ENCODE measurements at regions not wholly inside any gene's neighbourhood (a gene's known extent, or its start where the extent isn't known, plus 50 kb on each side); places are given as distances from the start of the nearest gene placed in this dataset. TPM values are rescaled to one million over a fixed set of nuclear protein-coding genes. Genes with fewer than 3 reads are reported as not detected.
"Not testable (repeated sequence)": the region's sequence is repeated elsewhere in the genome, so short reads cannot be mapped to it uniquely, and the experiment has no call there.

DNA sequence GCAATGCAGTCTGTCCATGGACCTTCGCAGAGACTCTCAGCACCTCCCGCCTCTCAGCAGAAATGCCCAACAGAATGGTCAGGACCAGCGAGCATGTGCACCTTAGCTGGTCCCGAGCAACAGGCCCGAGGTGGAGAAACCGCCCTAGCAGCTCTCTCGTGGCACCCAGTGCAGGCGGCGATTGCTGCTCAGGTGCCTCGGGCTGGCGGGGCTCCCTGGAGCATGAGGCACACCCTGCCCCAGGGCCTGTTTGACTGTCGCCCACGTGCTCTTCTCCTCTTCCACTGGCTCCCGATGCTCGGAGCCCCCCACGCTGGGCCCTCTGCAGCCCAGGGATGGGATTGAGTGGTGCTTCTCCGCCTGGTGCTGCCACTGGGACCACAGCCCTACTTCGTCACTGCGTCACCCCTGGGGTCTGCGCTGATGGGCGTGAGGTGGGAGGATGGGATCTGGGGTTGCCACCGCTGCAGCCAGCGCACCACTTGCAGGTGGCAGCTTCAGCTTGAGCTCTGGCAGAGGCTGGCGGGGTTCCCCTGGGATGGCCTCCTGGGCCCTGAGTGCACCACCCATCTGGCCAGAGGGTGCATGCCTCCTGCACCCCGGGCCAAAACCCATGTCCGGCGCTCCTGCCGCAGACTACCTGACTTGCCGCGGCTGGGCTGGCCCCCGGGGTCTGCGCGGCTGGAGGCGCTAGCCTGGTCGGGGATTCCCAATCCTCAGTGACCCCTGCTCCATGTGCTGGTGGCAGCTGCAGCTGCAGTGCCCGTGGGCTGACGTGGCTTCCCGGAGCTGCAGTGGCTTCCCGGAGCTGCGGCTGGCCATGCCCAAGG lies 244.2 kb downstream of the FOXD4L6 start:
- H3K36me3 Mint-ChIP-seq (ENCODE audit: unreplicated experiment) = peaks cover 19% of the 10 kb centered on the region
- H3K27ac Mint-ChIP-seq (ENCODE audit: unreplicated experiment) = no peak overlapping the region
- no peaks in the 10 kb centered on the region for H3K4me1 Mint-ChIP-seq (ENCODE audit: low read depth, unreplicated experiment)
- DNase-seq = no peak
- H3K27me3 Mint-ChIP-seq (ENCODE audit: unreplicated experiment) = peaks cover 17% of the 10 kb centered on the region
- no peak overlapping the region for H3K4me3 Mint-ChIP-seq (ENCODE audit: unreplicated experiment)
- peaks cover 34% of the 10 kb centered on the region for H3K9me3 Mint-ChIP-seq (ENCODE audit: unreplicated experiment)
- TF ChIP-seq, protein P1, sequence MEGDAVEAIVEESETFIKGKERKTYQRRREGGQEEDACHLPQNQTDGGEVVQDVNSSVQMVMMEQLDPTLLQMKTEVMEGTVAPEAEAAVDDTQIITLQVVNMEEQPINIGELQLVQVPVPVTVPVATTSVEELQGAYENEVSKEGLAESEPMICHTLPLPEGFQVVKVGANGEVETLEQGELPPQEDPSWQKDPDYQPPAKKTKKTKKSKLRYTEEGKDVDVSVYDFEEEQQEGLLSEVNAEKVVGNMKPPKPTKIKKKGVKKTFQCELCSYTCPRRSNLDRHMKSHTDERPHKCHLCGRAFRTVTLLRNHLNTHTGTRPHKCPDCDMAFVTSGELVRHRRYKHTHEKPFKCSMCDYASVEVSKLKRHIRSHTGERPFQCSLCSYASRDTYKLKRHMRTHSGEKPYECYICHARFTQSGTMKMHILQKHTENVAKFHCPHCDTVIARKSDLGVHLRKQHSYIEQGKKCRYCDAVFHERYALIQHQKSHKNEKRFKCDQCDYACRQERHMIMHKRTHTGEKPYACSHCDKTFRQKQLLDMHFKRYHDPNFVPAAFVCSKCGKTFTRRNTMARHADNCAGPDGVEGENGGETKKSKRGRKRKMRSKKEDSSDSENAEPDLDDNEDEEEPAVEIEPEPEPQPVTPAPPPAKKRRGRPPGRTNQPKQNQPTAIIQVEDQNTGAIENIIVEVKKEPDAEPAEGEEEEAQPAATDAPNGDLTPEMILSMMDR (IDR thresholded peaks at IDR 0.05; ENCODE audit: partially characterized antibody, unreplicated experiment) = no peak

DNA sequence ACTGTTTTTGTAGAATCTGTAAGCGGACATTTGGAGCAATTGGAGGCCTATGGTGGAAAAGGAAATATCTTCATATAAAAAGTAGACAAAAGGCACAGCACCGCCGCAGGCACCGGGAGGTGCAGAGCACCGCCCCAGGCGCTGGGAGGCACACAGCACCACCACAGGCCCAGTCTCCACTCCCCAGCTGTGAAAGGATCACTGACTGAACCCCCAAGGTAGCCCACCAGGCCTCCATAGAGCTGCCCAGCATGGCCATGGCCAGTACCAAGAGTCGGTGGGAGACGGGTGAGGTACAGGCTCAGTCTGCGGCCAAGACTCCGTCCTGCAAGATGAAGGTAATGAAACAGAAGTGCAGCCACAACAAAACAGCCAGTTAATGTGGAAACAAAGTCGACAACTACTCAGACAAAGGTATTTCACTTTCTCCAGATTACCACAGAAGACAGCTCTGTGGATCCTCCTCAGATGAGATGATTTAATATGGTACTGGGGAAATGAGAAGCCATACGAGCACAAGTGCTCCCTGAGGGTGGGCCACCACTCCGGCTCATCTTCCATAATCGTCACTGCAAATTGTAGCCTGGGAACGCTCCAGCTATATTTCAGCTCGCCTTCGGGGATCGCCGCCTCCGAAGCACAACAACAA lies 244.9 kb downstream of the FOXD4L6 start:
- H3K4me1 Mint-ChIP-seq (ENCODE audit: low read depth, unreplicated experiment); H3K4me3 Mint-ChIP-seq (ENCODE audit: unreplicated experiment); DNase-seq: not testable (repeated sequence)
- Mint-ChIP-seq H3K27ac (ENCODE audit: unreplicated experiment) (peak overlapping the region; percentile 41), H3K27me3 (ENCODE audit: unreplicated experiment) (peaks cover 14% of the 10 kb centered on the region), H3K9me3 (ENCODE audit: unreplicated experiment) (peaks cover 34% of the 10 kb centered on the region), H3K36me3 (ENCODE audit: unreplicated experiment) (peaks cover 19% of the 10 kb centered on the region)

DNA sequence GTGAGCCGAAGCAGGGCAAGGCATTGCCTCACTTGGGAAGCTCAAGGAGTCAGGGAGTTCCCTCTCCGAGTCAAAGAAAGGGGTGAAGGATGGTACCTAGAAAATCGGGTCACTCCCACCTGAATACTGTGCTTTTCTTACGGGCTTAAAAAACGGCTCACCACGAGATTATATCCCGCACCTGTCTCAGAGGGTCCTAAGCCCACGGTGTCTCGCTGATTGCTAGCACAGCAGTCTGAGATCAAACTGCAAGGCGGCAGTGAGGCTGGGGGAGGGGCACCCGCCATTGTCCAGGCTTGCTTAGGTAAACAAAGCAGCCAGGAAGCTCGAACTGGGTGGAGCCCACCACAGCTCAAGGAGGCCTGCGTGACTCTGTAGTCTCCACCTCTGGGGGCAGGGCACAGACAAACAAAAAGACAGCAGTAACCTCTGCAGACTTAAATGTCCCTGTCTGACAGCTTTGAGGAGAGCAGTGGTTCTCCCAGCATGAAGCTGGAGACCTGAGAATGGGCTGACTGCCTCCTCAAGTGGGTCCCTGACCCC lies 254.7 kb downstream of the FOXD4L6 start:
- H3K27me3 Mint-ChIP-seq (ENCODE audit: unreplicated experiment); DNase-seq; H3K4me3 Mint-ChIP-seq (ENCODE audit: unreplicated experiment); H3K4me1 Mint-ChIP-seq (ENCODE audit: low read depth, unreplicated experiment); H3K27ac Mint-ChIP-seq (ENCODE audit: unreplicated experiment): not testable (repeated sequence)
- peaks cover 23% of the 10 kb centered on the region for H3K36me3 Mint-ChIP-seq (ENCODE audit: unreplicated experiment)
- peaks cover 22% of the 10 kb centered on the region for H3K9me3 Mint-ChIP-seq (ENCODE audit: unreplicated experiment)

DNA sequence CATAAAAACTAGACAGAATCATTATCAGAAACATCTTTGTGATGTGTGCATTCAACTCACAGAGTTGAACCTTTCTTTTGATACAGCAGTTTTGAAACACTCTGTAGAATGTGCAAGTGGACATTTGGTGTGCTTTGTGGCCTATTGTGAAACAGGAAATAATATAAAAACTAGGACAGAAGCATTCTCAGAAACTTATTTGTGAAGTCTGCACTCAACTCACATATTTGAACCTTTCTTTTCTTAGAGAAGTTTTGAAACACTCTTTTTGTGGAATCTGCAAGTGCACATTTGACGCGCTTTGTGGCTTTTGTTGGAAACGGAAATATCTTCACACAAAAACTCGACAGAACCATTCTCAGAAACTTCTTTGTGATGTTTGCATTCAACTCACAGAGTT lies 260.0 kb downstream of the FOXD4L6 start:
- not testable (repeated sequence) for H3K4me3 Mint-ChIP-seq (ENCODE audit: unreplicated experiment); H3K9me3 Mint-ChIP-seq (ENCODE audit: unreplicated experiment); H3K27ac Mint-ChIP-seq (ENCODE audit: unreplicated experiment); H3K27me3 Mint-ChIP-seq (ENCODE audit: unreplicated experiment); H3K4me1 Mint-ChIP-seq (ENCODE audit: low read depth, unreplicated experiment); DNase-seq
- peaks cover 11% of the 10 kb centered on the region for H3K36me3 Mint-ChIP-seq (ENCODE audit: unreplicated experiment)

Small RNAs in the stretch of these regions (microRNA-seq; reads per million reads assigned to microRNA genes)
- gene MIR1299 (ENCODE audit: unreplicated experiment) = not detected
